H1 (cell line): ENCODE measurements at regions not wholly inside any gene's neighbourhood (a gene's known extent, or its start where the extent isn't known, plus 50 kb on each side); places are given as distances from the start of the nearest gene placed in this dataset.

Source experiments
- CTCF ChIA-PET: fragments of 300-600 bp; sonication (Branson Sonifier 250); formaldehyde crosslinking; loops from one replicate; lab custom pipeline; 2021; ENCODE audit not compliant: partially characterized antibody; lab: Charles Lee
- POLR2A ChIA-PET: fragments of 300-600 bp; sonication (Branson Sonifier 250); formaldehyde crosslinking; loops from one replicate; lab custom pipeline; 2021; ENCODE audit warnings: inconsistent platforms; ENCODE audit not compliant: partially characterized antibody; lab: Charles Lee
- DNase-seq, 2 experiments: peaks; one replicate each; pipeline versions ENCODE4 v3.0.0 to v3.0.0-alpha.2; 2010 to 2022; ENCODE audit warnings: low spot score in 2 of 2, low read depth in 1 of 2, mixed read lengths in 1 of 2
- FAIRE-seq: peaks from 2 replicates; lab custom pipeline; 2011; peaks lifted over from hg19 to GRCh38; lab: Jason Lieb, UNC
- H2AFZ ChIP-seq: 2 replicates; pipeline ENCODE4 v1.8.1; 2012; ENCODE audit warnings: low read length, inconsistent platforms
- H2AK5ac ChIP-seq: 2 replicates; pipeline ENCODE4 v1.6.1; 2013; ENCODE audit warnings: low read depth, low read length
- H2BK120ac ChIP-seq: replicated peaks from 2 replicates; pipeline ENCODE3; 2013; ENCODE audit warnings: low read depth, low read length, inconsistent platforms
- H2BK12ac ChIP-seq: 2 replicates; pipeline ENCODE4 v1.6.1; 2013; ENCODE audit warnings: low read depth, low read length
- H2BK15ac ChIP-seq: 2 replicates; pipeline ENCODE4 v1.6.1; 2013; ENCODE audit warnings: low read length
- H2BK20ac ChIP-seq: 2 replicates; pipeline ENCODE4 v1.6.1; 2013; ENCODE audit warnings: low read length
- H2BK5ac ChIP-seq: 2 replicates; pipeline ENCODE4 v1.6.1; 2013; ENCODE audit warnings: low read depth, low read length
- H3K14ac ChIP-seq: 2 replicates; pipeline ENCODE4 v1.6.1; 2013; ENCODE audit warnings: inconsistent platforms; ENCODE audit not compliant: insufficient read length
- H3K18ac ChIP-seq: 2 replicates; pipeline ENCODE4 v1.6.1; 2013; ENCODE audit warnings: low read length; ENCODE audit errors: extremely low read depth
- H3K23ac ChIP-seq: 2 replicates; pipeline ENCODE4 v1.6.1; 2013; ENCODE audit warnings: inconsistent platforms; ENCODE audit not compliant: insufficient read length
- H3K23me2 ChIP-seq: 2 replicates; pipeline ENCODE4 v1.6.1; 2013; ENCODE audit warnings: low read depth, low read length
- H3K27ac ChIP-seq: 2 replicates; pipeline ENCODE4 v1.6.1; 2011; ENCODE audit warnings: low read depth, low read length, inconsistent platforms
- H3K27me3 ChIP-seq, 4 experiments: replicated peaks in 1 of 4; 1 replicate in 1 of 4; 2 replicates in 3 of 4; pipeline versions ENCODE4 v1.6.1 to v1.8.1; 2011 to 2013; ENCODE audit warnings: low read length in 3 of 4, mild to moderate bottlenecking in 3 of 4, inconsistent platforms in 2 of 4, mixed read lengths in 2 of 4, moderate library complexity in 1 of 4; ENCODE audit not compliant: control insufficient read depth in 3 of 4, insufficient read depth in 3 of 4; ENCODE audit errors: extremely low read depth in 1 of 4
- H3K36me3 ChIP-seq, 4 experiments: 2 replicates each; pipeline versions ENCODE4 v1.6.1 to v1.8.1; 2011 to 2013; ENCODE audit warnings: mild to moderate bottlenecking in 4 of 4, low read length in 3 of 4, moderate library complexity in 2 of 4, control low read depth in 1 of 4, inconsistent platforms in 1 of 4; ENCODE audit not compliant: insufficient read depth in 4 of 4, control insufficient read depth in 2 of 4
- H3K4ac ChIP-seq: replicated peaks from 2 replicates; pipeline ENCODE3; 2013; ENCODE audit warnings: low read length, low read depth, mixed read lengths, inconsistent platforms; ENCODE audit not compliant: insufficient read length
- H3K4me1 ChIP-seq, 4 experiments: replicated peaks in 1 of 4; 1 replicate in 1 of 4; 2 replicates in 3 of 4; pipeline versions ENCODE4 v1.6.1 to v1.8.1; 2011 to 2013; ENCODE audit warnings: low read length in 3 of 4, inconsistent platforms in 2 of 4, mixed read lengths in 1 of 4; ENCODE audit not compliant: insufficient read depth in 4 of 4, control insufficient read depth in 3 of 4
- H3K4me2 ChIP-seq, 2 experiments: 2 replicates each; pipeline versions ENCODE4 v1.6.1 to v1.8.1; 2011 to 2013; ENCODE audit warnings: low read depth in 2 of 2, low read length in 2 of 2, control low read depth in 1 of 2, inconsistent platforms in 1 of 2, mild to moderate bottlenecking in 1 of 2; ENCODE audit not compliant: insufficient read depth in 1 of 2
- H3K4me3 ChIP-seq, 4 experiments: fragments of 200-600, 300-600 bp in 1 of 4; sonication (generic), shearing (Covaris generic), sonication (Bioruptor Twin) in 1 of 4; 2 replicates each; pipeline versions ENCODE4 v1.5.1 to v1.8.1; 2011 to 2016; ENCODE audit warnings: low read length in 4 of 4, low read depth in 3 of 4, control low read depth in 2 of 4, inconsistent platforms in 2 of 4, mild to moderate bottlenecking in 2 of 4, mixed read lengths in 1 of 4, moderate library complexity in 1 of 4; ENCODE audit not compliant: insufficient read depth in 2 of 4; ENCODE audit errors: extremely low read depth in 1 of 4
- H3K56ac ChIP-seq: replicated peaks from 2 replicates; pipeline ENCODE3; 2013; ENCODE audit warnings: low read depth, mild to moderate bottlenecking, mixed read lengths, low read length, inconsistent platforms; ENCODE audit not compliant: insufficient read length
- H3K79me1 ChIP-seq: 2 replicates; pipeline ENCODE4 v1.6.1; 2013; ENCODE audit warnings: low read depth, low read length, control low read depth
- H3K79me2 ChIP-seq, 2 experiments: 2 replicates each; pipeline versions ENCODE4 v1.6.1 to v1.8.1; 2012 to 2013; ENCODE audit warnings: low read length in 2 of 2, mild to moderate bottlenecking in 2 of 2, inconsistent platforms in 1 of 2; ENCODE audit not compliant: insufficient read depth in 2 of 2, control insufficient read depth in 1 of 2
- H3K9ac ChIP-seq, 4 experiments: replicated peaks in 1 of 4; 1 replicate in 1 of 4; 2 replicates in 3 of 4; pipeline versions ENCODE4 v1.6.1 to v1.8.1; 2011 to 2013; ENCODE audit warnings: low read depth in 3 of 4, low read length in 3 of 4, control low read depth in 2 of 4, mild to moderate bottlenecking in 2 of 4, moderate library complexity in 2 of 4, inconsistent platforms in 1 of 4; ENCODE audit errors: extremely low read depth in 1 of 4
- H3K9me3 ChIP-seq, 2 experiments: 2 replicates each; pipeline versions ENCODE4 v1.6.1 to v1.8.1; 2012 to 2013; ENCODE audit warnings: mild to moderate bottlenecking in 2 of 2, moderate library complexity in 2 of 2, control low read depth in 1 of 2, inconsistent platforms in 1 of 2, low read depth in 1 of 2, low read length in 1 of 2, mixed read lengths in 1 of 2; ENCODE audit not compliant: insufficient read depth in 2 of 2
- H4K20me1 ChIP-seq, 2 experiments: replicated peaks in 1 of 2; 2 replicates each; pipeline versions ENCODE3 to v1.8.1; 2011 to 2013; ENCODE audit warnings: inconsistent platforms in 2 of 2, low read length in 2 of 2, mild to moderate bottlenecking in 1 of 2; ENCODE audit not compliant: insufficient read depth in 2 of 2, control insufficient read depth in 1 of 2
- H4K5ac ChIP-seq: 2 replicates; pipeline ENCODE4 v1.6.1; 2013; ENCODE audit warnings: low read length, low read depth, mixed read lengths, inconsistent platforms; ENCODE audit not compliant: insufficient read length
- H4K8ac ChIP-seq: 2 replicates; pipeline ENCODE4 v1.8.0; 2013; ENCODE audit warnings: mild to moderate bottlenecking, moderate library complexity, low read length, inconsistent platforms; ENCODE audit not compliant: insufficient read depth; ENCODE audit errors: extremely low read depth
- H4K91ac ChIP-seq: replicated peaks from 2 replicates; pipeline ENCODE3; 2013; ENCODE audit warnings: low read length, mixed read lengths, inconsistent platforms; ENCODE audit not compliant: insufficient read length
- WGBS, 2 experiments: shearing (Covaris generic) in 1 of 2; methylation state at CpG; one replicate each; pipeline versions ENCODE4 v1.1.6 to v1.1.7; 2013 to 2015; ENCODE audit warnings: low lambda C conversion rate in 2 of 2, mixed read lengths in 2 of 2, inconsistent platforms in 1 of 2, low coverage in 1 of 2, missing lambda C conversion rate in 1 of 2; ENCODE audit not compliant: insufficient replicate concordance in 2 of 2, insufficient coverage in 1 of 2, insufficient read length in 1 of 2; ENCODE audit errors: extremely low coverage in 1 of 2, missing lambda C conversion rate in 1 of 2; 5-methylcytosine and 5-hydroxymethylcytosine counted together

GRCh38 chr4:103482471-103482870, 237.3 kb downstream of the TACR3 start:
- CTCF ChIA-PET = interaction anchor here (0.9 kb wide), 1 partner anchor 8 kb away, joined by 3 read pairs; no protein-coding TSS in a partner anchor
- Histone ChIP-seq H3K9me3 (no peaks in the 10 kb centered on the region), H3K23me2 (no peaks in the 10 kb centered on the region), H3K4me3 (no peak overlapping the region), H2BK120ac (no peak overlapping the region), H3K36me3 (no peaks in the 10 kb centered on the region), H4K20me1 (no peaks in the 10 kb centered on the region), H2BK20ac (no peak overlapping the region), H2BK12ac (no peak overlapping the region), H2AK5ac (no peak overlapping the region), H4K5ac (no peak overlapping the region), H4K91ac (no peak overlapping the region), H2BK15ac (no peak overlapping the region), H3K27ac (no peak overlapping the region), H3K18ac (no peak overlapping the region), H3K4me2 (no peak overlapping the region), H4K8ac (no peak overlapping the region), H3K79me2 (no peaks in the 10 kb centered on the region), H3K23ac (no peak overlapping the region), H3K4ac (no peak overlapping the region), H3K14ac (no peak overlapping the region), H3K4me1 (peaks cover 0 to 2% (median 0%) of the 10 kb centered on the region in 4 experiments; a peak in 2 of 7 replicates), H3K56ac (no peak overlapping the region), H3K79me1 (no peaks in the 10 kb centered on the region), H3K9ac (no peak overlapping the region), H2BK5ac (no peak overlapping the region), H2AFZ (no peak overlapping the region), H3K27me3 (peaks cover 0 to 1% (median 0%) of the 10 kb centered on the region in 4 experiments; a peak in 1 of 7 replicates)
- no peak for DNase-seq
- POLR2A ChIA-PET = interaction anchor here (0.9 kb wide), 1 partner anchor 12 kb away, joined by 3 read pairs; no protein-coding TSS in a partner anchor
- FAIRE-seq = no peak
- 89% methylated on average over 3 of the region's 3 CpGs; no CpG with 5 or more reads in 1 of the 2 experiments for WGBS, 2 experiments
